HepG2 (cell line): ENCODE measurements at regions not wholly inside any gene's neighbourhood (a gene's known extent, or its start where the extent isn't known, plus 50 kb on each side); places are given as distances from the start of the nearest gene placed in this dataset.

ENCODE experiments used
- ATAC-seq: fragments of 200-7000 bp; cut with Tn5 transposase; 3 replicates; pipeline ENCODE4 v1.9.1; 2020; ENCODE audit warnings: mild to moderate bottlenecking, moderate library complexity
- BruUV-seq: library from RNA; stranded (reverse); fragments of 400-500 nt; replicated peaks from 2 replicates; lab custom pipeline; 2021; lab: Mats Ljungman, UMichigan
- CTCF ChIA-PET: fragments of 300-600 bp; formaldehyde crosslinking; extraction: SDS; loops from one replicate; lab custom pipeline; 2021; ENCODE audit warnings: low total read pairs, inconsistent platforms, low intra/inter-chr PET ratio; lab: Yijun Ruan, JAX
- POLR2A ChIA-PET: fragments of 350-600 bp; sonication (Branson Sonifier 250); formaldehyde crosslinking; loops from one replicate; lab custom pipeline; 2020; ENCODE audit warnings: antibody characterized with exemption, inconsistent platforms; lab: Yijun Ruan, JAX
- DNase-seq: peaks from one replicate; pipeline ENCODE4 v3.0.0-alpha.2; 2015; ENCODE audit warnings: low spot score
- FAIRE-seq: peaks from 3 replicates; lab custom pipeline; 2011; peaks lifted over from hg19 to GRCh38; lab: Jason Lieb, UNC
- H2AFZ ChIP-seq: one replicate; pipeline ENCODE4 v1.6.1; 2011; ENCODE audit warnings: low read length, inconsistent platforms
- H3K27ac ChIP-seq: fragments of 300-600 bp; 3 replicates; pipeline ENCODE4 v1.8.0; 2011; ENCODE audit warnings: mixed run types, mild to moderate bottlenecking, mixed read lengths, low read length, inconsistent platforms; ENCODE audit not compliant: insufficient read depth; ENCODE audit errors: extremely low read length
- H3K27me3 ChIP-seq, 2 experiments: fragments of 200-600 bp in 1 of 2; 2 replicates in 1 of 2; 3 replicates in 1 of 2; pipeline versions ENCODE4 v1.6.0 to v1.8.0; 2011; ENCODE audit warnings: low read length in 2 of 2, mild to moderate bottlenecking in 2 of 2, moderate library complexity in 2 of 2, inconsistent platforms in 1 of 2; ENCODE audit not compliant: insufficient read depth in 2 of 2, control insufficient read depth in 1 of 2
- H3K36me3 ChIP-seq, 2 experiments: fragments of 200-600 bp in 1 of 2; replicated peaks in 1 of 2; 2 replicates in 1 of 2; 3 replicates in 1 of 2; pipeline versions ENCODE4 v1.5.1 to v1.8.0; 2011; ENCODE audit warnings: low read length in 2 of 2, inconsistent platforms in 1 of 2; ENCODE audit not compliant: insufficient read depth in 2 of 2, control insufficient read depth in 1 of 2
- H3K4me1 ChIP-seq: 2 replicates; pipeline ENCODE4 v1.5.1; 2012; ENCODE audit warnings: low read length, inconsistent platforms; ENCODE audit not compliant: insufficient read depth
- H3K4me2 ChIP-seq: 2 replicates; pipeline ENCODE4 v1.6.0; 2011; ENCODE audit warnings: low read depth, low read length, inconsistent platforms
- H3K4me3 ChIP-seq, 3 experiments: fragments of 200-600 bp in 1 of 3; sonication (generic), shearing (Covaris generic) in 1 of 3; replicated peaks in 1 of 3; 2 replicates each; pipeline ENCODE4 v1.5.1; 2011 to 2016; ENCODE audit warnings: low read length in 3 of 3, inconsistent platforms in 2 of 3, low read depth in 2 of 3, mild to moderate bottlenecking in 2 of 3, control low read depth in 1 of 3, mixed read lengths in 1 of 3; ENCODE audit not compliant: insufficient read depth in 1 of 3
- H3K79me2 ChIP-seq: one replicate; pipeline ENCODE4 v1.6.1; 2011; ENCODE audit warnings: low read length, inconsistent platforms; ENCODE audit not compliant: insufficient read depth
- H3K9ac ChIP-seq: 2 replicates; pipeline ENCODE4 v1.6.0; 2011; ENCODE audit warnings: mild to moderate bottlenecking, low read depth, low read length, inconsistent platforms; ENCODE audit not compliant: insufficient read depth
- H3K9me3 ChIP-seq: 2 replicates; pipeline ENCODE4 v1.5.1; 2012; ENCODE audit warnings: mild to moderate bottlenecking, low read length
- H4K20me1 ChIP-seq: 2 replicates; pipeline ENCODE4 v1.6.0; 2011; ENCODE audit warnings: inconsistent platforms, mild to moderate bottlenecking, low read length, moderate library complexity; ENCODE audit not compliant: insufficient read depth
- HMGA1 ChIP-seq: sonication (generic); formaldehyde crosslinking; conservative IDR thresholded peaks from 2 replicates; pipeline ENCODE4 v1.4.0; 2020; ENCODE audit warnings: missing genetic modification reagents
- HOXA9 ChIP-seq: sonication (generic); formaldehyde crosslinking; IDR thresholded peaks from 2 replicates; pipeline ENCODE4 v1.8.1; 2022; ENCODE audit warnings: missing genetic modification reagents, mild to moderate bottlenecking, moderate library complexity, borderline replicate concordance
- NKX3-1 ChIP-seq: sonication (generic); formaldehyde crosslinking; IDR thresholded peaks from 2 replicates; pipeline ENCODE4 v1.5.0; 2020; ENCODE audit warnings: missing genetic modification reagents
- NPAS2 ChIP-seq: sonication (generic); formaldehyde crosslinking; IDR thresholded peaks from 2 replicates; pipeline ENCODE4 v1.8.0; 2022; ENCODE audit warnings: mild to moderate bottlenecking, missing genetic modification reagents, borderline replicate concordance
- NRL ChIP-seq: sonication (generic); formaldehyde crosslinking; IDR thresholded peaks from 2 replicates; pipeline ENCODE4 v1.5.0; 2020; ENCODE audit warnings: missing genetic modification reagents, mild to moderate bottlenecking, moderate library complexity, borderline replicate concordance
- SMAD1 ChIP-seq: sonication (generic); formaldehyde crosslinking; IDR thresholded peaks from 2 replicates; pipeline ENCODE4 v1.4.0; 2020; ENCODE audit warnings: missing genetic modification reagents, low read depth, mild to moderate bottlenecking, borderline replicate concordance
- ZFP36L1 ChIP-seq: sonication (generic); formaldehyde crosslinking; IDR thresholded peaks from 2 replicates; pipeline ENCODE4 v1.8.0; 2022; ENCODE audit warnings: mild to moderate bottlenecking, missing genetic modification reagents, moderate library complexity
- ZNF256 ChIP-seq: sonication (generic); formaldehyde crosslinking; conservative IDR thresholded peaks from 2 replicates; pipeline ENCODE4 v1.4.0; 2020; ENCODE audit warnings: missing genetic modification reagents
- ZNF619 ChIP-seq: sonication (generic); formaldehyde crosslinking; IDR thresholded peaks from 2 replicates; pipeline ENCODE4 v1.4.0; 2020; ENCODE audit warnings: mild to moderate bottlenecking, missing genetic modification reagents
- ZNF784 ChIP-seq: sonication (generic); formaldehyde crosslinking; IDR thresholded peaks from 2 replicates; pipeline ENCODE4 v1.5.1; 2020; ENCODE audit warnings: missing genetic modification reagents, mild to moderate bottlenecking, borderline replicate concordance
- WGBS: methylation state at CpG from one replicate; pipeline ENCODE4 v1.1.6; 2017; ENCODE audit warnings: low lambda C conversion rate; 5-methylcytosine and 5-hydroxymethylcytosine counted together
- in situ Hi-C: cut with HindIII; loops from 2 replicates; pipeline ENCODE4 v1.10.0; 2017; ENCODE audit warnings: low pct_unique_long_range_greater_than_20kb; ENCODE audit not compliant: extremely low pct_ligation_motif_present
- intact Hi-C: fragments of 100-400 bp; cut with micrococcal nuclease; formaldehyde crosslinking; loops from one replicate; pipeline ENCODE4 v1.10.0; 2022; ENCODE audit not compliant: unreplicated experiment

- TF ChIP-seq ZFP36L1 (CRISPR knock-in tag): no peak
- TF ChIP-seq ZNF256 (CRISPR knock-in tag): no peak
- no peak for TF ChIP-seq HOXA9 (CRISPR knock-in tag)
- no peak for TF ChIP-seq NRL (CRISPR knock-in tag)
- TF ChIP-seq ZNF619 (CRISPR knock-in tag): no peak
- TF ChIP-seq ZNF784: no peak
- no peak for TF ChIP-seq NPAS2 (CRISPR knock-in tag)
- no peak for TF ChIP-seq SMAD1 (CRISPR knock-in tag)
- TF ChIP-seq NKX3-1 (CRISPR knock-in tag): no peak
- TF ChIP-seq HMGA1: no peak
- H3K36me3 ChIP-seq: no peaks in the 10 kb centered on the region
- CTCF ChIA-PET: no interaction called here
Observed at GRCh38 chr9:1918622-1919021, 96.5 kb upstream of the SMARCA2 start.

More at GRCh38 chr9:1918622-1919021, 96.5 kb upstream of the SMARCA2 start:
- no TSS peak for BruUV-seq
- Histone ChIP-seq H3K9ac (no peak overlapping the region), H4K20me1 (no peaks in the 10 kb centered on the region), H3K4me3 (no peak overlapping the region), H3K4me1 (peaks cover 10% of the 10 kb centered on the region), H3K79me2 (no peaks in the 10 kb centered on the region), H3K27ac (no peak overlapping the region), H2AFZ (no peak overlapping the region), H3K27me3 (peaks cover 0 to 14% of the 10 kb centered on the region in 2 experiments; a peak in 2 of 5 replicates), H3K4me2 (no peak overlapping the region), H3K9me3 (no peaks in the 10 kb centered on the region)
- POLR2A ChIA-PET: no interaction called here
- intact Hi-C loops (no loop called here), in situ Hi-C loops (no loop called here)
- ATAC-seq (no peak), DNase-seq (no peak), FAIRE-seq (no peak)
- 32% methylated on average over 5 of the region's 5 CpGs for WGBS
